NCI-H748 (cell line): ENCODE measurements at regions not wholly inside any gene's neighbourhood (a gene's known extent, or its start where the extent isn't known, plus 50 kb on each side); places are given as distances from the start of the nearest gene placed in this dataset.
A peak's percentile ranks its signal among the peaks of the same experiment; 100 is the strongest.

Experiments
- DNase-seq: peaks from one replicate; lab custom pipeline; 2025; ENCODE audit not compliant: unreplicated experiment; lab: John Stamatoyannopoulos, UW

DNA sequence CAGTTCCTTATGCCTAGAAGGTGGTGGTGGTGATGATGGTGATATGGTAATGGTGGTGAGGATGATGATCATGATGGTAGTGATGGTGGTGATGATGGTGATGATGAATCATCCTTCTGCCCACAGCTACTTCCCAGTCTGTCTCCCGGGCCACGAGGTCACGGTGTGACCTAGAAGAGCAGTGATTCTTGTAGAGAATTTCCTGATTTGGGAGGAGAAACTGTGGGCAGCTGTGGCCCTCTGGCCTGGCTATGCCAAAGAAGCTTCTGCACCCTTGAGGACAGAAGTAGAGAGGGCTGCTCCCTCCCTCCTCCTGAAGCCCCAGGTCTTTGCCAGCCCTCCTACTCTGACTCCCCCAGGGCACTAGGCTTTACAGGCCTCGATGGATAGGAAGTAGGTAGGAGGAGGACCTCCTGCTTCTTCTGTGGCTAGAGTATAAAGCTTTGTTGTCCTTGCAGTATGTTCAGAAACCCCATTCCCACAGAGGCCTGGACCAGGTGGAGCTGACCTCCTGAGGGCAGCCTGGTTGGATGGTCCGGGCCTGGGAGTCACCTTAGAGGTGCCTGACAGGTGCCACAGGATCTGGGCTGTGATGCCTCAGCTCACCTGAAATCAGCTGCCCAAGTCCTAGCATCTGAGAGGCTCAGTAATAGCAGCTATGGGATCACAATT, 57.9 kb upstream of the EPAS1 start:
- DNase-seq, result no peak

DNA sequence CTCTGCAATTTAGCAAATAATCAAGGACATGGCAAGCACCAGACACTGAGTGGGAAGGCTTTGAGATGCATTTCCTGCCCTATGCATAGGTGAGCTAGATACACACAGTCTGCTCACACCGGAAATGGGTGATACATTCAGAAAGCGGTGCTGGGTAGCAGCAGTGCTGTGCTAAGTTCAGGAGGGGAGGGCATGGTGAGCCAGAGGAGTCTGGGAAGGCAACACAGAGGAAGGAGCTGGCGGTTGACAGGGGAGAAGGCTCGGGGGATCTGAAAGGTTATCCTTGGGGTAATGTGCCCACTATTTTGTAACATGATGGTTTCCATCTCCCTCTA, 57.4 kb upstream of the EPAS1 start:
- no peak for DNase-seq

DNA sequence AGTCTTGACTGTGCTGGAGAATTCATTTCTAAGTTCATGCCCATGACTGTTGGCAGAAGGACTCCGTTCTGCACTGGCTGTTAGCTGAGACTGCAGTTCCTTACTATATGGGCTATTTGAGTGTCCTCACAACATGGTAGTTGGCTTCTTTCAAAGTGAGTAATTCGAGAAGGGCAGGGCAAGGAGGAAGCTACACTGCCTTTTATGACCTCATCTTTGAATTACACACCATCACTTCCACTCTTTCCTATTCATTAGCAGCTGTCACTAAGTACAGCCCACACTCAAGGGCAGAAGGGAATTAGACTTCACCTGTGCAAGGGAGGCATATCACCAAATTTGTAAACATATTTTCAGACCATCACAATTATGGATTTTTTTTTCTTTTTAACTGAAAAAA, 55.9 kb upstream of the EPAS1 start:
- DNase-seq, result peak; percentile 81

DNA sequence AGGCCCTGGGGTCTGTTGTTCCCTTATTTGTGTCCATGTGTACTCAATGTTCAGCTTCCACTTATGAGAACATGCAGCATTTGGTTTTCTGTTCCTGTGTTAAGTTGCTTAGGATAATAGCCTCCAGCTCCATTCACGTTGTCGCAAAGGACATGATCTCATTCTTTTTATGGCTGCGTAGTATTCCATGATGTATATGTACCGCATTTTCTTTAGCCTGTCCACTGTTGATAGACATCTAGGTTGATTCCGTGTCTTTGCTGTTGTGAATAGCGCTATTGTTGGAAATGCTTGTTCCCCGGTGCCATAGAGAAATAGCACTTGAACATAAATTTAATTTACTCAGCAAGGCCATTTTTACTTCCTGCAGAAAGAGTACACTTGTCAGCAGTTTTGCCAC, 51.3 kb upstream of the EPAS1 start:
- no peak for DNase-seq

DNA sequence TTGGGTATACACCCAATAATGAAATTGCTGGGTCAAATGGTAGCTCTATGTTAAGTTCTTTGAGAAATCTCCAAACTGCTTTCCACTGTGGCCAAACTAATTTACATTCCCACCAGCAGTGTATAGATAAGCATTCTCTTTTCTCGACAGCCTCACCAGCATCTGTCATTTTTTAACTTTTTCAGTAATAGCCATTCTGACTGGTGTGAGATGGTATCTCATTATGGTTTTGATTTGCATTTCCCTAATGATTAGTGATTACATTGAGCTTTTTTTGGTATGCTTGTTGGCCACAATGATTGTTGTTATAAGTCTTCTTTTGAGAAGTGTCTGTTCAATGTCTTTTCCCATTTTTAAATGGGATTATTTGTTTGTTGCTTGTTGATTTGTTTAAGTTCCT, 50.4 kb upstream of the EPAS1 start:
- no peak for DNase-seq
